ENCODE measurements at regions not wholly inside any gene's neighbourhood (a gene's known extent, or its start where the extent isn't known, plus 50 kb on each side); places are given as distances from the start of the nearest gene placed in this dataset.

GRCh38 chr14:40139657-40140056 is 707.4 kb upstream of the FBXO33 start:
- H3K4me3 ChIP-seq (replicated peaks in 1 of 3; ENCODE audit: insufficient read depth in 1 of 3, low read depth in 2 of 3, low read length in 3 of 3) = no peak overlapping the region
- TF ChIP-seq PCBP2 (optimal IDR thresholded peaks at IDR 0.05; ENCODE audit: low read depth, low read length, poor library complexity, severe bottlenecking) (no peak), DR1 (CRISPR knock-in tag; IDR thresholded peaks at IDR 0.05) (no peak)
- no peaks in the 10 kb centered on the region for H3K36me3 ChIP-seq (replicated peaks in 1 of 2; ENCODE audit: control insufficient read depth in 1 of 2, insufficient read depth in 2 of 2, low read length in 2 of 2)
- H2AFZ ChIP-seq (ENCODE audit: low read length) = no peak overlapping the region
- H3K9ac ChIP-seq (ENCODE audit: insufficient read depth, low read depth, low read length) = no peak overlapping the region
- H3K4me2 ChIP-seq (ENCODE audit: low read depth, low read length) = no peak overlapping the region
- ATAC-seq = no peak
- ChIA-PET POLR2A (no interaction called here), CTCF (ENCODE audit: low intra/inter-chr PET ratio, low total read pairs) (no interaction called here)
- no peaks in the 10 kb centered on the region for H3K79me2 ChIP-seq (ENCODE audit: insufficient read depth, low read length)
- no TSS peak for BruUV-seq (replicated peaks)
- no peak for FAIRE-seq
- no peaks in the 10 kb centered on the region for H3K27me3 ChIP-seq (ENCODE audit: control insufficient read depth in 1 of 2, insufficient read depth in 2 of 2, low read length in 2 of 2)
- in situ Hi-C loops (cut with HindIII; ENCODE audit: extremely low pct_ligation_motif_present, low pct_unique_long_range_greater_than_20kb) = no loop called here
- no peaks in the 10 kb centered on the region for H4K20me1 ChIP-seq (ENCODE audit: insufficient read depth, low read length)
- intact Hi-C loops (cut with micrococcal nuclease; ENCODE audit: unreplicated experiment) = loop anchor here (1.0 kb wide), 1 partner anchor 9 kb away; no protein-coding TSS in a partner anchor
- H3K27ac ChIP-seq (ENCODE audit: extremely low read length, insufficient read depth, low read length) = no peak overlapping the region
- DNase-seq (ENCODE audit: low spot score) = no peak
- no peaks in the 10 kb centered on the region for H3K4me1 ChIP-seq (ENCODE audit: insufficient read depth, low read length)
- H3K9me3 ChIP-seq (ENCODE audit: low read length) = peaks cover 57% of the 10 kb centered on the region

GRCh38 chr14:40133463-40133862 is 701.2 kb upstream of the FBXO33 start:
- no peak overlapping the region for H3K4me2 ChIP-seq (ENCODE audit: low read depth, low read length)
- ChIA-PET CTCF (ENCODE audit: low intra/inter-chr PET ratio, low total read pairs) (no interaction called here), POLR2A (no interaction called here)
- H3K27me3 ChIP-seq (ENCODE audit: control insufficient read depth in 1 of 2, insufficient read depth in 2 of 2, low read length in 2 of 2) = no peaks in the 10 kb centered on the region
- 1% methylated on average over 2 of the region's 2 CpGs for WGBS (ENCODE audit: low lambda C conversion rate)
- no peak overlapping the region for H3K27ac ChIP-seq (ENCODE audit: extremely low read length, insufficient read depth, low read length)
- no peak overlapping the region for H3K9ac ChIP-seq (ENCODE audit: insufficient read depth, low read depth, low read length)
- H3K4me1 ChIP-seq (ENCODE audit: insufficient read depth, low read length) = no peaks in the 10 kb centered on the region
- no peaks in the 10 kb centered on the region for H4K20me1 ChIP-seq (ENCODE audit: insufficient read depth, low read length)
- in situ Hi-C loops (cut with HindIII; ENCODE audit: extremely low pct_ligation_motif_present, low pct_unique_long_range_greater_than_20kb) = no loop called here
- no peak for ATAC-seq
- BruUV-seq (replicated peaks) = no TSS peak
- no peaks in the 10 kb centered on the region for H3K36me3 ChIP-seq (replicated peaks in 1 of 2; ENCODE audit: control insufficient read depth in 1 of 2, insufficient read depth in 2 of 2, low read length in 2 of 2)
- no peak overlapping the region for H2AFZ ChIP-seq (ENCODE audit: low read length)
- no peaks in the 10 kb centered on the region for H3K79me2 ChIP-seq (ENCODE audit: insufficient read depth, low read length)
- no peak for FAIRE-seq
- H3K9me3 ChIP-seq (ENCODE audit: low read length) = peaks cover 76% of the 10 kb centered on the region
- no peak overlapping the region for H3K4me3 ChIP-seq (replicated peaks in 1 of 3; ENCODE audit: insufficient read depth in 1 of 3, low read depth in 2 of 3, low read length in 3 of 3)
- no peak for DNase-seq (ENCODE audit: low spot score)
- intact Hi-C loops (cut with micrococcal nuclease; ENCODE audit: unreplicated experiment) = no loop called here
- TF ChIP-seq ZNF441 (CRISPR knock-in tag; IDR thresholded peaks at IDR 0.05; ENCODE audit: borderline replicate concordance) = no peak
- TF ChIP-seq, protein P1, sequence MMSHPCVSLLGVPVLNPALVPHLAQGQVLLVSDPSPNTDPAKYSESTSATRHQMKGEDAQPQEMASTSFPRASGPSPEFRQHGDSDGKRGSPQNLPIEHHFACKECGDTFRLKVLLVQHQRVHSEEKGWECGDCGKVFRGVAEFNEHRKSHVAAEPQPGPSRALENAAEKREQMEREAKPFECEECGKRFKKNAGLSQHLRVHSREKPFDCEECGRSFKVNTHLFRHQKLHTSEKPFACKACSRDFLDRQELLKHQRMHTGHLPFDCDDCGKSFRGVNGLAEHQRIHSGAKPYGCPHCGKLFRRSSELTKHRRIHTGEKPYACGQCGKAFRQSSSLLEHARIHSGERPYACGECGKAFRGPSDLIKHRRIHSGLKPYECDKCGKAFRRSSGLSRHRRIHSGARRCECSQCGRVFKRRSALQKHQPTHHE (CRISPR knock-in tag; IDR thresholded peaks at IDR 0.05; ENCODE audit: borderline replicate concordance) = no peak
- no peak for TF ChIP-seq MXI1 (IDR thresholded peaks at IDR 0.05; ENCODE audit: borderline replicate concordance, low read depth, low read length)
- no peak for TF ChIP-seq ZNF543 (CRISPR knock-in tag; IDR thresholded peaks at IDR 0.05)
- TF ChIP-seq, protein P2, sequence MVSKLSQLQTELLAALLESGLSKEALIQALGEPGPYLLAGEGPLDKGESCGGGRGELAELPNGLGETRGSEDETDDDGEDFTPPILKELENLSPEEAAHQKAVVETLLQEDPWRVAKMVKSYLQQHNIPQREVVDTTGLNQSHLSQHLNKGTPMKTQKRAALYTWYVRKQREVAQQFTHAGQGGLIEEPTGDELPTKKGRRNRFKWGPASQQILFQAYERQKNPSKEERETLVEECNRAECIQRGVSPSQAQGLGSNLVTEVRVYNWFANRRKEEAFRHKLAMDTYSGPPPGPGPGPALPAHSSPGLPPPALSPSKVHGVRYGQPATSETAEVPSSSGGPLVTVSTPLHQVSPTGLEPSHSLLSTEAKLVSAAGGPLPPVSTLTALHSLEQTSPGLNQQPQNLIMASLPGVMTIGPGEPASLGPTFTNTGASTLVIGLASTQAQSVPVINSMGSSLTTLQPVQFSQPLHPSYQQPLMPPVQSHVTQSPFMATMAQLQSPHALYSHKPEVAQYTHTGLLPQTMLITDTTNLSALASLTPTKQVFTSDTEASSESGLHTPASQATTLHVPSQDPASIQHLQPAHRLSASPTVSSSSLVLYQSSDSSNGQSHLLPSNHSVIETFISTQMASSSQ (IDR thresholded peaks at IDR 0.05; ENCODE audit: low read depth) = no peak
- TF ChIP-seq, protein P2 (CRISPR knock-in tag; IDR thresholded peaks at IDR 0.05; ENCODE audit: borderline replicate concordance) = no peak
- no peak for TF ChIP-seq HOXD1 (CRISPR knock-in tag; IDR thresholded peaks at IDR 0.05)
- TF ChIP-seq ZNF800 (CRISPR knock-in tag; IDR thresholded peaks at IDR 0.05) = no peak

Data from HepG2 (cell line).